ENCODE measurements at regions not wholly inside any gene's neighbourhood (a gene's known extent, or its start where the extent isn't known, plus 50 kb on each side); places are given as distances from the start of the nearest gene placed in this dataset.

DNA sequence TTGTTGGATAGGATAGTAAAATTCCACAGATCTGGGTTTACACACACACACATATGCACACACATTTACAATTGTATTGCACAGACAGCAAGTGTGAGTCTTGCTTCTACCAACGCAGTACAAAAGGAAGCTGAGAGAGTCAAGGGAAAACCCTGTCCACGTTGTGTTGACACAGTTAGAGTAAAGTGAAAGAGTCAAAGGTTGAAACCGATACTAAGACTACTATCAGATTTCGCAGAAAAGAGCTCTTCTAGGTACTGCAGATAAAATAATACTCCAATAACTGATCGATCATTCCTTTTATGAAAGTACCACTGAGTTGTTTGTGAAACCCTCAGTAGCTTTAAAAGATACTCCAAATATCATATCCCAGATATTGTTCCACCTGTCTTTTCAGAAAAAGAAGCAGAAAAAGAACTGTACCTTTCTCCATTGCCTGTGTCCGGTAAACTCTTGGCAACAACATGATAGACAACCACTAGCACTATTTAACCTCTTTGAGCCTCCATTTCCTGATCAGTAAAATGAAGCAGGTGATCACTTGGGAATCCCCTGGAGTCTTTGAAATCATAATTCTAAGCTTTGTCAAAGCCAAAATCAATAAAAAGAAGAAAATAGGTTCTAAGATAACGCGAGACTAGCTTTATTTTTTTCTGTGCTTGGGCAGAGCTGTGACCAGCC lies 224.6 kb upstream of the FOXN3 start:
- intact Hi-C loops (cut with DNase I), result no loop called here
- no peak for DNase-seq
- H3K4me1 ChIP-seq, result peaks cover 0 to 11% (median 0%) of the 10 kb centered on the region in 12 donors
- peaks cover 0 to 12% (median 0%) of the 10 kb centered on the region in 12 donors for H3K9me3 ChIP-seq
- H3K27ac ChIP-seq, result peak overlapping the region in 1 of 12 donors; percentile 35
- no peak for ATAC-seq
- no peaks in the 10 kb centered on the region for H3K36me3 ChIP-seq
- H3K27me3 ChIP-seq, result no peaks in the 10 kb centered on the region
- TF ChIP-seq, protein P1, sequence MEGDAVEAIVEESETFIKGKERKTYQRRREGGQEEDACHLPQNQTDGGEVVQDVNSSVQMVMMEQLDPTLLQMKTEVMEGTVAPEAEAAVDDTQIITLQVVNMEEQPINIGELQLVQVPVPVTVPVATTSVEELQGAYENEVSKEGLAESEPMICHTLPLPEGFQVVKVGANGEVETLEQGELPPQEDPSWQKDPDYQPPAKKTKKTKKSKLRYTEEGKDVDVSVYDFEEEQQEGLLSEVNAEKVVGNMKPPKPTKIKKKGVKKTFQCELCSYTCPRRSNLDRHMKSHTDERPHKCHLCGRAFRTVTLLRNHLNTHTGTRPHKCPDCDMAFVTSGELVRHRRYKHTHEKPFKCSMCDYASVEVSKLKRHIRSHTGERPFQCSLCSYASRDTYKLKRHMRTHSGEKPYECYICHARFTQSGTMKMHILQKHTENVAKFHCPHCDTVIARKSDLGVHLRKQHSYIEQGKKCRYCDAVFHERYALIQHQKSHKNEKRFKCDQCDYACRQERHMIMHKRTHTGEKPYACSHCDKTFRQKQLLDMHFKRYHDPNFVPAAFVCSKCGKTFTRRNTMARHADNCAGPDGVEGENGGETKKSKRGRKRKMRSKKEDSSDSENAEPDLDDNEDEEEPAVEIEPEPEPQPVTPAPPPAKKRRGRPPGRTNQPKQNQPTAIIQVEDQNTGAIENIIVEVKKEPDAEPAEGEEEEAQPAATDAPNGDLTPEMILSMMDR (IDR thresholded peaks at IDR 0.05), result no peak
- no peak for TF ChIP-seq POLR2A (IDR thresholded peaks at IDR 0.05)
- 79 to 90% (median 84%) methylated on average over 8 of the region's 8 CpGs for WGBS, 4 donors
- H3K4me3 ChIP-seq, result no peak overlapping the region

DNA sequence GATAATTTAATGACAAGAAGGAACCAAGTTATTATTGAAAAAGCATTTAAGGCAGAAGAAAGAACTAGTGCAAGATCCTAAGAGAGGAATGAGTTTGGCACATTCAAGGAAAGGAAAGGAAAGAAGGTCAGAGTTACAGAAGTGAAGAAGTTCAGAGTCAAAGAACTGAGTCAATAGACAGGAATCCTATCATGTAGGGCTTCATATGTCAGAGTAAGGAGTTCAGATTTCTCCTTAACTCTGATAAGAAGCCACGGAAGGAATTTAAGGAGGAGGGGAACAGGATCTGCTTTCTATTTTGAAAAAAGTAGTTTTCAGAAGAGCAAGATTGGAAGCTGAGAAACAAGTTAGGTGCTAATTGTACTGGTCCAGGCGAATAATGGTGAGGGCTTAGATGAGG lies 223.1 kb upstream of the FOXN3 start:
- intact Hi-C loops (cut with DNase I), result no loop called here
- Histone ChIP-seq H3K27ac (no peak overlapping the region), H3K9me3 (peaks cover 0 to 12% (median 0%) of the 10 kb centered on the region in 12 donors), H3K36me3 (no peaks in the 10 kb centered on the region), H3K27me3 (no peaks in the 10 kb centered on the region), H3K4me3 (no peak overlapping the region), H3K4me1 (peaks cover 0 to 11% (median 0%) of the 10 kb centered on the region in 12 donors)
- no peak for ATAC-seq
- WGBS, 4 donors, result 66 to 80% (median 75%) methylated on average over 2 of the region's 2 CpGs
- no peak for DNase-seq
- no peak for TF ChIP-seq POLR2A (IDR thresholded peaks at IDR 0.05)
- TF ChIP-seq, protein P1 (IDR thresholded peaks at IDR 0.05), result no peak

DNA sequence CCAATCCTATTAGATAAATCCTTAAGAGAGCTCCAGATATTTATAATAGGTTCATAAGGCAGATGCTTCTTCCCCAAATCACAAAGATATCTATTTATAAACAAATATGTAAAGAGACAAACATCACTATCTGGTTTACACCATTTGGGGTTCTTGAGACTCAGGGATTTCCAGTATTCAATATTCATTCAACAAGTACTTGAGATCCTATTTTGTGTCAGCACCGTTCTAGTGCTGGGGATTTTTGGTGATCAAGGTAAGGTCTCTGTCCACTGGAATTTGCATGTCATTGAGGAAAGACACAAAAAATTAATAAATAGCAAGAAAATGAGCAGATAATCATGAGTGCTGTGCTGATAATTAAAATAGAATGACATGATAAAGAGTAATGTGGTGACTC lies 222.7 kb upstream of the FOXN3 start:
- DNase-seq, result no peak
- Histone ChIP-seq H3K4me1 (peaks cover 0 to 11% (median 0%) of the 10 kb centered on the region in 12 donors), H3K9me3 (peaks cover 0 to 12% (median 0%) of the 10 kb centered on the region in 12 donors), H3K27ac (no peak overlapping the region), H3K4me3 (no peak overlapping the region), H3K36me3 (no peaks in the 10 kb centered on the region), H3K27me3 (no peaks in the 10 kb centered on the region)
- intact Hi-C loops (cut with DNase I), result loop anchor here in 1 of 10 donors (10.0 kb wide), 1 partner anchor 235 kb away; no protein-coding TSS in a partner anchor
- 91 to 100% (median 96%) methylated on average over 1 of the region's 1 CpG for WGBS, 4 donors
- TF ChIP-seq, protein P1 (IDR thresholded peaks at IDR 0.05), result no peak
- no peak for TF ChIP-seq POLR2A (IDR thresholded peaks at IDR 0.05)
- no peak for ATAC-seq

DNA sequence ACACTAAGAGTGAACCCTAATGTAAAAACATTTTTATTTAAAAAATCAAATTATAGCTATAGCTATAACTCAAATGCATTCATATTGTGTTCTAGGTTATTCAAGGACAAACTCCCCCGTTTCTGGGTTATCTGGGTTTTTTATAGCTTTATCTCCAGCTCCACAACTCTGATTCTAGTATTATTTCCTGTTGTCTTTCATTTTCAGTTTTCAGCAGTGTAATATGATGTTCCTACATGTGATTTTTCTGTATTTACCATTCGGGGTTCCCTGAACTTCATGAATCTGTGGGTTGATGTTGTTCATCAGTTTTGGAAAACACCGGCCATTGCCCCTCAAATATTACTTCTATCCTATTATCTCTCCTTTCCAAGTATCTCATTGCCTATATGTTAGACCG lies 221.9 kb upstream of the FOXN3 start:
- H3K36me3 ChIP-seq, result no peaks in the 10 kb centered on the region
- no peak for ATAC-seq
- H3K4me1 ChIP-seq, result peaks cover 0 to 11% (median 0%) of the 10 kb centered on the region in 12 donors
- no peak for DNase-seq
- H3K4me3 ChIP-seq, result no peak overlapping the region
- H3K27me3 ChIP-seq, result no peaks in the 10 kb centered on the region
- WGBS, 4 donors, result 66 to 68% (median 67%) methylated on average over 4 of the region's 4 CpGs
- intact Hi-C loops (cut with DNase I), result loop anchor here in 1 of 10 donors (10.0 kb wide), 1 partner anchor 236 kb away; no protein-coding TSS in a partner anchor
- no peak for TF ChIP-seq POLR2A (IDR thresholded peaks at IDR 0.05)
- TF ChIP-seq, protein P1 (IDR thresholded peaks at IDR 0.05), result no peak
- no peak overlapping the region for H3K27ac ChIP-seq
- H3K9me3 ChIP-seq, result peaks cover 0 to 12% (median 0%) of the 10 kb centered on the region in 12 donors

All from heart left ventricle (tissue), 16 donors.